ENCODE measurements at regions not wholly inside any gene's neighbourhood (a gene's known extent, or its start where the extent isn't known, plus 50 kb on each side); places are given as distances from the start of the nearest gene placed in this dataset.

DNA sequence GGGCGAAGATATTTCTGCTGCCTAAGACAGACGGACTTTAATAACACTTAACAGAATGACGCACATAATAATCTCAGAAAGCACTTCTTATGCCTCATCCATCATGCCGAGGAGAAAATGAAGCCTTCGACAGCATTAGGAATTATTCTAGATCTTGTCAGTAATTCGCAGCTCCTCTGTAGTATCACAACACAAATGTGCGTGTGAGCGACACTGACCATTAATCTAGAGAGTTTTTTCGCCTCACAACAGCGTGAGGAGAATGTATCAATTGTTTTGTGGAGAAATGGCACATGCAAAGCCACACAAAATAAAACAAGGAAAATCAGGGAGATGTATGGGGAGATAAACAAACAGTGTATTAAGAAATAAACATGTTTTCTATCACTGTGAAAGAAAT lies 410.2 kb upstream of the PSMD7 start:
- Histone ChIP-seq H3K36me3 (no peaks in the 10 kb centered on the region), H3K4me3 (ENCODE audit: low read depth, low read length) (no peak overlapping the region), H3K9me3 (no peaks in the 10 kb centered on the region), H3K4me1 (peaks cover 5% of the 10 kb centered on the region; the same call in 1 of the 2 replicates), H3K27me3 (no peaks in the 10 kb centered on the region)
- DNase-seq: no peak
- TF ChIP-seq, protein P1, sequence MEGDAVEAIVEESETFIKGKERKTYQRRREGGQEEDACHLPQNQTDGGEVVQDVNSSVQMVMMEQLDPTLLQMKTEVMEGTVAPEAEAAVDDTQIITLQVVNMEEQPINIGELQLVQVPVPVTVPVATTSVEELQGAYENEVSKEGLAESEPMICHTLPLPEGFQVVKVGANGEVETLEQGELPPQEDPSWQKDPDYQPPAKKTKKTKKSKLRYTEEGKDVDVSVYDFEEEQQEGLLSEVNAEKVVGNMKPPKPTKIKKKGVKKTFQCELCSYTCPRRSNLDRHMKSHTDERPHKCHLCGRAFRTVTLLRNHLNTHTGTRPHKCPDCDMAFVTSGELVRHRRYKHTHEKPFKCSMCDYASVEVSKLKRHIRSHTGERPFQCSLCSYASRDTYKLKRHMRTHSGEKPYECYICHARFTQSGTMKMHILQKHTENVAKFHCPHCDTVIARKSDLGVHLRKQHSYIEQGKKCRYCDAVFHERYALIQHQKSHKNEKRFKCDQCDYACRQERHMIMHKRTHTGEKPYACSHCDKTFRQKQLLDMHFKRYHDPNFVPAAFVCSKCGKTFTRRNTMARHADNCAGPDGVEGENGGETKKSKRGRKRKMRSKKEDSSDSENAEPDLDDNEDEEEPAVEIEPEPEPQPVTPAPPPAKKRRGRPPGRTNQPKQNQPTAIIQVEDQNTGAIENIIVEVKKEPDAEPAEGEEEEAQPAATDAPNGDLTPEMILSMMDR (IDR thresholded peaks at IDR 0.05; ENCODE audit: low read depth, low read length): no peak

- Histone ChIP-seq H3K27me3 (no peaks in the 10 kb centered on the region), H3K4me1 (peaks cover 5% of the 10 kb centered on the region; the same call in 1 of the 2 replicates), H3K36me3 (no peaks in the 10 kb centered on the region), H3K4me3 (ENCODE audit: low read depth, low read length) (no peak overlapping the region), H3K9me3 (no peaks in the 10 kb centered on the region)
- TF ChIP-seq, protein P1 (IDR thresholded peaks at IDR 0.05; ENCODE audit: low read depth, low read length): no peak
- DNase-seq: no peak
Observed at GRCh38 chr16:73885319-73885718, 411.3 kb upstream of the PSMD7 start.

GRCh38 chr16:73883841-73884240 lies 412.8 kb upstream of the PSMD7 start:
- no peaks in the 10 kb centered on the region for H3K27me3 ChIP-seq
- no peaks in the 10 kb centered on the region for H3K36me3 ChIP-seq
- DNase-seq: no peak
- H3K4me1 ChIP-seq: peaks cover 11% of the 10 kb centered on the region; the same call in 1 of the 2 replicates
- no peak overlapping the region for H3K4me3 ChIP-seq (ENCODE audit: low read depth, low read length)
- TF ChIP-seq, protein P1 (IDR thresholded peaks at IDR 0.05; ENCODE audit: low read depth, low read length): no peak
- H3K9me3 ChIP-seq: no peaks in the 10 kb centered on the region

DNA sequence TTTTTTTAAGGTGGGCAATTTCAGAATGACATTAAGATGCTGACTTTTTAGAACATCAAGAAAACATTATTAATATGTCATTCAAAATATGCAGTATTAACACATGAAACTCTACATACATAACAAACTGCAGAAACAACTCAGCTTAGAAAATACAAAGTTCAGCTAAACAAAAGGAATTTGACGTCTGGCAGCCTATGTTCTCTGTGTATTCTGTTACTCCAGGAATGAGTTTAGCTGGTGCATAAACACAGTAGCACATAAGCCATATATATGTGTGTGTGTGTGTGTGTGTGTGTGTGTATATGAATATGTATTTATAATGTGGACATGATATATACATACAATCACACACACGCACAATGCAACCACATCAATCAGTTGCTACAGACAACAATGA lies 413.5 kb upstream of the PSMD7 start:
- DNase-seq: no peak
- TF ChIP-seq, protein P1 (IDR thresholded peaks at IDR 0.05; ENCODE audit: low read depth, low read length): no peak
- no peaks in the 10 kb centered on the region for H3K36me3 ChIP-seq
- no peak overlapping the region for H3K4me3 ChIP-seq (ENCODE audit: low read depth, low read length)
- peaks cover 11% of the 10 kb centered on the region; the same call in 1 of the 2 replicates for H3K4me1 ChIP-seq
- H3K9me3 ChIP-seq: no peaks in the 10 kb centered on the region
- no peaks in the 10 kb centered on the region for H3K27me3 ChIP-seq

DNA sequence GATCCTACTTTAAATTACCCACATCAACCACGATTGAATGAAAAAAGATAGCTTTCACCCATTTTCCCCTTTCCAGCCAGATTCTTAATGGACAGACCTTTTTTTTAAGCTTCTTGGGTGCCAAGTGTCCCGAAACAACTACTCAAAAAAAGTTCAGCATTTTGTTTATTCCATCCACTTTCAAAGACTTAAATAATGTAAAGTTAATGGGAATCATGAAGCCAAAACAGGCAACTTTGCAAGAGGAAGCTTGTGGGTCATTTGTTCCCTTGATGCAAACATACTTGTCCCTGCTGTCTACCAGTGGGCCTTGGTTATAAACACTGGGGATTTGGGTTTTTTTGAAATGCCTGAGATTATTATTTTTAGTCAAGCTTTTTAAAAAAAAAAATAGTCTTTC lies 414.0 kb upstream of the PSMD7 start:
- Histone ChIP-seq H3K4me3 (ENCODE audit: low read depth, low read length) (no peak overlapping the region), H3K9me3 (no peaks in the 10 kb centered on the region), H3K36me3 (no peaks in the 10 kb centered on the region), H3K4me1 (peaks cover 11% of the 10 kb centered on the region; the same call in 1 of the 2 replicates), H3K27me3 (no peaks in the 10 kb centered on the region)
- DNase-seq: no peak
- TF ChIP-seq, protein P1 (IDR thresholded peaks at IDR 0.05; ENCODE audit: low read depth, low read length): no peak

GRCh38 chr16:73882033-73882432 lies 414.6 kb upstream of the PSMD7 start:
- H3K27me3 ChIP-seq: no peaks in the 10 kb centered on the region
- H3K9me3 ChIP-seq: no peaks in the 10 kb centered on the region
- no peak overlapping the region for H3K4me3 ChIP-seq (ENCODE audit: low read depth, low read length)
- H3K36me3 ChIP-seq: no peaks in the 10 kb centered on the region
- no peak for DNase-seq
- TF ChIP-seq, protein P1 (IDR thresholded peaks at IDR 0.05; ENCODE audit: low read depth, low read length): no peak
- H3K4me1 ChIP-seq: peaks cover 11% of the 10 kb centered on the region; the same call in 1 of the 2 replicates
